ENCODE measurements at regions not wholly inside any gene's neighbourhood (a gene's known extent, or its start where the extent isn't known, plus 50 kb on each side); places are given as distances from the start of the nearest gene placed in this dataset.

DNA sequence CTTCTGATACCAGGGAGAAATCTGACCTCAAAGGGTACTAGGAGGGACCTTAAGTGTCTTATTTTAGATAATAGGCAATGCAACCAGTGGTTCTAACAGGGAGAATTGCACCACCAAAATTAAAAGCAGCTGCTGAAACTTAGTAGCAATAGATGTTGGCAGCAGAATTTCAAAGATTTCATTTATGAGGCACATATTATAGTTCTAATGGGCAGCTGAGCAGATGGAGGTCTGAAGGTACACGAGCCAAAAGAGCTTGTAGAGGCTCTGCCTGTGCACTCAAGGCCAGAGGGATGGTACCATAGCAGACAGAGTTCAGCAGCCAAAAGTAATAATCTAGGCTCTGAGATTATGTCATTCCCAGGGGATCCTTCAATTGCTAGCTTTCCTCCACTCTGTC lies 87.3 kb upstream of the NCKAP5 start:
- no peak for DNase-seq

DNA sequence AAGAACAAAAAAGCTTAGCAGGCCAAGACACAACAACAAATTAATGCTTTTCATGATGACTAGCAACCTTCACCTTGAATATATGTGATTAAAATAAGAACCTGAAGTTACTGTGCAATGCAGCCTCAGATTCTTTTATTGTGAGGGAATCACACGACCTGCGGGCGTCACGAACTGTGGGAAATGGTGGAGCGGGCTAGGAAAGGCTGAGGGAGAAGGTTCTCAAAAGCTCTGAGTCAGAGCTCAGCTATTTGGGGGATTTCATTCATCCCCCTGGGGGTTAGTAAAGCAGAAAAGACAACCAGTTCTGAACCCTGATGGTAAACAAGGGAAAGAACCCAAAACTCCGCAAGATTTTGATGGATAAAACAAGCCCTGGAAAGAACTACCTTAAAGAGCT lies 89.3 kb upstream of the NCKAP5 start:
- no peak for TF ChIP-seq EP300 (IDR thresholded peaks at IDR 0.05)
- TF ChIP-seq, protein P1, sequence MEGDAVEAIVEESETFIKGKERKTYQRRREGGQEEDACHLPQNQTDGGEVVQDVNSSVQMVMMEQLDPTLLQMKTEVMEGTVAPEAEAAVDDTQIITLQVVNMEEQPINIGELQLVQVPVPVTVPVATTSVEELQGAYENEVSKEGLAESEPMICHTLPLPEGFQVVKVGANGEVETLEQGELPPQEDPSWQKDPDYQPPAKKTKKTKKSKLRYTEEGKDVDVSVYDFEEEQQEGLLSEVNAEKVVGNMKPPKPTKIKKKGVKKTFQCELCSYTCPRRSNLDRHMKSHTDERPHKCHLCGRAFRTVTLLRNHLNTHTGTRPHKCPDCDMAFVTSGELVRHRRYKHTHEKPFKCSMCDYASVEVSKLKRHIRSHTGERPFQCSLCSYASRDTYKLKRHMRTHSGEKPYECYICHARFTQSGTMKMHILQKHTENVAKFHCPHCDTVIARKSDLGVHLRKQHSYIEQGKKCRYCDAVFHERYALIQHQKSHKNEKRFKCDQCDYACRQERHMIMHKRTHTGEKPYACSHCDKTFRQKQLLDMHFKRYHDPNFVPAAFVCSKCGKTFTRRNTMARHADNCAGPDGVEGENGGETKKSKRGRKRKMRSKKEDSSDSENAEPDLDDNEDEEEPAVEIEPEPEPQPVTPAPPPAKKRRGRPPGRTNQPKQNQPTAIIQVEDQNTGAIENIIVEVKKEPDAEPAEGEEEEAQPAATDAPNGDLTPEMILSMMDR (IDR thresholded peaks at IDR 0.05), result no peak
- Histone ChIP-seq H3K9me3 (no peaks in the 10 kb centered on the region), H3K4me1 (no peaks in the 10 kb centered on the region), H3K4me3 (no peak overlapping the region), H3K27me3 (no peaks in the 10 kb centered on the region), H3K36me3 (no peaks in the 10 kb centered on the region), H3K27ac (no peak overlapping the region)
- DNase-seq, result no peak
- WGBS, 2 donors, result 93 to 94% methylated on average over 6 of the region's 6 CpGs
- no peak for ATAC-seq (ENCODE audit: low FRiP score in 2 of 2)

More for the DNA sequence above, 87.3 kb upstream of the NCKAP5 start:
- Histone ChIP-seq H3K4me3 (no peak overlapping the region), H3K36me3 (no peaks in the 10 kb centered on the region), H3K27ac (no peak overlapping the region), H3K9me3 (peaks cover 0 to 2% (median 0%) of the 10 kb centered on the region in 4 donors), H3K27me3 (no peaks in the 10 kb centered on the region), H3K4me1 (no peaks in the 10 kb centered on the region)
- TF ChIP-seq POLR2A (IDR thresholded peaks at IDR 0.05) (no peak), EP300 (IDR thresholded peaks at IDR 0.05) (no peak), POLR2AphosphoS5 (IDR thresholded peaks at IDR 0.05) (no peak)
- TF ChIP-seq, protein P1 (IDR thresholded peaks at IDR 0.05), result no peak
- WGBS, 2 donors, result 61 to 82% methylated on average over 1 of the region's 1 CpG
- peak in 1 of 2 donors; percentile 64 for ATAC-seq (ENCODE audit: low FRiP score in 2 of 2)

DNA sequence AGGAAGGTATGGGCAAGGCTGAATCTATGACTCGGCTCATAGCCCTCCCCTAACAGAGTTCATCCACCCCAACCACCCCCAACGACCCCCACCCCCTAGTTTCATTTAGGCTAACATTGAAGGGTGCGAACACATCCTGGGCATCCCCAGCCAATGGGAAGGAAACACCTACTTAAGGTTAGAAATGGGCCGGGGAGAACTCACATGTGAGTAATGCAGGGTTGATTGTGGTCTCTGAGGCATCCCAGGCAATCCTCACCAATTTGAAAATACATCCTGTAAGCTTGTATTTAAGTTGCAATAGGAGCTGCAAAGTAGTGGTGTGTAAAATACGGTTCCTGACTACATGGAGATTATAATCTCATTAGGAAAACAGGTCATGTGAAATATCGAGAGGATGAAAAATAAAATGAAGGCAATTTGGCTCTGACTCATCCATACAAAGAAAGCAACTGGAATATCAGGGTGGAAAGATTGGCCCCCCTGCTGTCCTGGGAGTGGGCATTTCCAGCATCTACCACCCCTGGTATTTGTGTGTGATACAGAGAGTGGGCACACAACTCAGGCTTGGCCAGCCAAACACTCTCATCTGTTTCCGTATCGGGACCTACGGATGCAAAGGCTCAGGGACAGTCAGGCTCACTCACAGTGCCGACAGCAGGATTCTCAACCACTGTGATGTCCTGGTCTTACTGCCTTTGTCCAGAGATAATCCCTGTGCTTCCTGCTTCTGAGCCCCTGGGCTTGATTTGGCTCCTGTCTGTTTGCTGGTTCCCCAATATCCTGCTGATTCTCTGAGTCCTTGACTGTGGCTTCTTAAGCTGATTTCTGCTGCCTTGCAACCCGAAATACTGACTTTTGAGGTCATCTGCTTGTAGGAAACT lies 90.0 kb upstream of the NCKAP5 start:
- no peaks in the 10 kb centered on the region for H3K4me1 ChIP-seq
- TF ChIP-seq EP300 (IDR thresholded peaks at IDR 0.05), result no peak
- TF ChIP-seq POLR2AphosphoS5 (IDR thresholded peaks at IDR 0.05), result no peak
- no peak for TF ChIP-seq POLR2A (IDR thresholded peaks at IDR 0.05)
- TF ChIP-seq, protein P1 (IDR thresholded peaks at IDR 0.05), result no peak
- no peaks in the 10 kb centered on the region for H3K27me3 ChIP-seq
- H3K36me3 ChIP-seq, result no peaks in the 10 kb centered on the region
- ATAC-seq (ENCODE audit: low FRiP score in 2 of 2) (no peak), DNase-seq (no peak)
- no peak overlapping the region for H3K4me3 ChIP-seq
- H3K27ac ChIP-seq, result no peak overlapping the region
- H3K9me3 ChIP-seq, result no peaks in the 10 kb centered on the region
- WGBS, 2 donors, result 81 to 83% methylated on average over 11 of the region's 11 CpGs

DNA sequence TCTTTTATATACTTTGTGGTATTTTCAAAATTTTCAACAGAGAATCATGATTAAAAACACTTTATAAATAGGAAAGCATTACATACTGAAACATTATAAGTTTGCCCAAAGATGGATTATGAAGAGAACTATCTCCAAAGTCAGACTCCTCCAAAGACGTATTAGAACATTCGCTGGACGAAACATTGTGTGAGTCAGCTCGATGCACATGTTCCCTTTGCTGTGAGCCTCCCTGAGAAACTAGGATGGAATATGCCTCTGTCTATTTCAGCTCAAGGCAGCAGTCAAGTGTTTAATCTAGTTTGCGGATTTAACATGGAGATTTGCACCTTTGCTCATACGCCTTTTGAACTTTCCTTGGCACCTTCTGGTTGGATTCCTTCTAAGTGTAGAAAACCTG lies 92.2 kb upstream of the NCKAP5 start:
- TF ChIP-seq POLR2A (IDR thresholded peaks at IDR 0.05) (no peak), POLR2AphosphoS5 (IDR thresholded peaks at IDR 0.05) (no peak), EP300 (IDR thresholded peaks at IDR 0.05) (no peak)
- TF ChIP-seq, protein P1 (IDR thresholded peaks at IDR 0.05), result no peak
- Histone ChIP-seq H3K4me1 (no peaks in the 10 kb centered on the region), H3K36me3 (no peaks in the 10 kb centered on the region)

DNA sequence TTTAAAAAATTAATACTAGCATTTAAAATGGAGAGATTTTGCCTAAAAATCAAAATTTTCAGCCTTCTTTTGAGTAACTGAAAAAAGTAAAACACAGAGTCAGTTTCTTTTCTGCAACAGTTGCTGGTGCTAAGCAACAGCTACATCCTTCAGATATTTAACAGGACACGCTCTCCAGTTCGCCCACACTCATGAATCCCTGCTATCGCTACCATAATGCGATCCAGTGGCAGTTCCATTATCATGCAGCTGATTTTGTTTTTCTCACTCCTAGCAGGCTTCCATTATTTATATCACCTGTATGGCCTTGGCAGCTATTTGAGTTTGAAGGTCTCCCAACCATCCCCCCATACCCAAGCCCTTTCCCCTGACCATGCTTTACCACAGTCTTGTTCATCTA lies 93.1 kb upstream of the NCKAP5 start:
- H3K27ac ChIP-seq, result no peak overlapping the region
- DNase-seq (no peak), ATAC-seq (ENCODE audit: low FRiP score in 2 of 2) (no peak)
- 88 to 95% methylated on average over 4 of the region's 4 CpGs for WGBS, 2 donors
- H3K36me3 ChIP-seq, result no peaks in the 10 kb centered on the region
- no peak for TF ChIP-seq POLR2A (IDR thresholded peaks at IDR 0.05)
- TF ChIP-seq, protein P1 (IDR thresholded peaks at IDR 0.05), result no peak
- H3K9me3 ChIP-seq, result no peaks in the 10 kb centered on the region
- no peak overlapping the region for H3K4me3 ChIP-seq
- H3K4me1 ChIP-seq, result no peaks in the 10 kb centered on the region
- H3K27me3 ChIP-seq, result no peaks in the 10 kb centered on the region

More for the DNA sequence above, 92.2 kb upstream of the NCKAP5 start:
- DNase-seq (no peak), ATAC-seq (ENCODE audit: low FRiP score in 2 of 2) (no peak)
- H3K27me3 ChIP-seq, result no peaks in the 10 kb centered on the region
- 88 to 96% methylated on average over 6 of the region's 6 CpGs for WGBS, 2 donors
- no peak overlapping the region for H3K4me3 ChIP-seq
- no peaks in the 10 kb centered on the region for H3K9me3 ChIP-seq
- no peak overlapping the region for H3K27ac ChIP-seq

Measured in upper lobe of left lung (tissue), 6 donors.